ENCODE measurements at regions not wholly inside any gene's neighbourhood (a gene's known extent, or its start where the extent isn't known, plus 50 kb on each side); places are given as distances from the start of the nearest gene placed in this dataset.

GRCh38 chr6:115783402-115784061, 277.2 kb downstream of the FRK start:
- ChIA-PET CTCF (interaction anchor here (0.6 kb wide), 1 partner anchor 14 kb away, joined by 3 read pairs; no protein-coding TSS in a partner anchor), POLR2A (no interaction called here)
- FAIRE-seq (no peak), DNase-seq (ENCODE audit: low read depth in 1 of 2, low spot score in 1 of 2) (no peak), ATAC-seq (no peak)
- TF ChIP-seq BCL3 (IDR thresholded peaks at IDR 0.05): no peak
- TF ChIP-seq RARB (CRISPR knock-in tag; IDR thresholded peaks at IDR 0.05): no peak
- TF ChIP-seq NFE2L2 (conservative IDR thresholded peaks at IDR 0.05; ENCODE audit: low read length): no peak
- no peak for TF ChIP-seq SMC3 (IDR thresholded peaks at IDR 0.05)
- TF ChIP-seq E2F6 (IDR thresholded peaks at IDR 0.05; ENCODE audit: borderline replicate concordance, low read depth): no peak
- TF ChIP-seq HOXB5 (CRISPR knock-in tag; IDR thresholded peaks at IDR 0.05): no peak
- no peak for TF ChIP-seq MAZ (IDR thresholded peaks at IDR 0.05; ENCODE audit: borderline replicate concordance, low read depth, low read length)
- TF ChIP-seq CEBPB (IDR thresholded peaks at IDR 0.05): no peak
- Histone ChIP-seq H3K9me3 (no peaks in the 10 kb centered on the region), H3K27ac (no peak overlapping the region), H3K4me1 (no peaks in the 10 kb centered on the region), H3K4me3 (no peak overlapping the region), H3K4me2 (no peak overlapping the region)
- WGBS (ENCODE audit: missing lambda C conversion rate): 2% methylated on average over 3 of the region's 3 CpGs

- Histone ChIP-seq H3K9me3 (no peaks in the 10 kb centered on the region), H3K4me2 (no peak overlapping the region), H3K4me3 (no peak overlapping the region), H3K4me1 (no peaks in the 10 kb centered on the region), H3K27ac (no peak overlapping the region)
- CTCF ChIA-PET: no interaction called here
- FAIRE-seq: no peak
- ATAC-seq: no peak
- 73% methylated on average over 3 of the region's 3 CpGs for WGBS (ENCODE audit: missing lambda C conversion rate)
- POLR2A ChIA-PET: no interaction called here
- TF ChIP-seq ESRRA (IDR thresholded peaks at IDR 0.05; ENCODE audit: borderline replicate concordance, low read length): no peak
- TF ChIP-seq FOSB (CRISPR knock-in tag; IDR thresholded peaks at IDR 0.05): no peak
- TF ChIP-seq HOXA7 (CRISPR knock-in tag; IDR thresholded peaks at IDR 0.05): no peak
- TF ChIP-seq CEBPB (IDR thresholded peaks at IDR 0.05): no peak
- TF ChIP-seq MAZ (IDR thresholded peaks at IDR 0.05; ENCODE audit: borderline replicate concordance, low read depth, low read length): no peak
- no peak for TF ChIP-seq E2F6 (IDR thresholded peaks at IDR 0.05; ENCODE audit: borderline replicate concordance, low read depth)
- no peak for TF ChIP-seq NFE2L2 (conservative IDR thresholded peaks at IDR 0.05; ENCODE audit: low read length)
- no peak for TF ChIP-seq CHD2 (IDR thresholded peaks at IDR 0.05; ENCODE audit: low read length, partially characterized antibody)
- TF ChIP-seq KDM5A (IDR thresholded peaks at IDR 0.05): no peak
- TF ChIP-seq PHF8 (IDR thresholded peaks at IDR 0.05; ENCODE audit: borderline replicate concordance, low read depth): no peak
- TF ChIP-seq RNF2 (IDR thresholded peaks at IDR 0.05; ENCODE audit: borderline replicate concordance, low read depth): no peak
- TF ChIP-seq EP300 (IDR thresholded peaks at IDR 0.05): no peak
- DNase-seq (ENCODE audit: low read depth in 1 of 2, low spot score in 1 of 2): no peak
These were observed 278.1 kb downstream of the FRK start for GRCh38 chr6:115782612-115783011.

- H3K4me1 ChIP-seq: no peaks in the 10 kb centered on the region
- no peak for ATAC-seq
- 3% methylated on average over 3 of the region's 3 CpGs for WGBS (ENCODE audit: missing lambda C conversion rate)
- H3K9me3 ChIP-seq: no peaks in the 10 kb centered on the region
- DNase-seq (ENCODE audit: low read depth in 1 of 2, low spot score in 1 of 2): no peak
- CTCF ChIA-PET: no interaction called here
- POLR2A ChIA-PET: no interaction called here
- no peak overlapping the region for H3K4me2 ChIP-seq
- FAIRE-seq: no peak
- TF ChIP-seq RCOR1 (IDR thresholded peaks at IDR 0.05; ENCODE audit: low read depth, low read length) (no peak), ZC3H11A (IDR thresholded peaks at IDR 0.05) (no peak), REST (IDR thresholded peaks at IDR 0.05) (no peak), CHD2 (IDR thresholded peaks at IDR 0.05; ENCODE audit: low read length, partially characterized antibody) (no peak), EHF (CRISPR knock-in tag; IDR thresholded peaks at IDR 0.05) (no peak), GATA3 (IDR thresholded peaks at IDR 0.05; ENCODE audit: borderline replicate concordance) (no peak), HES2 (IDR thresholded peaks at IDR 0.05) (no peak), HDAC2 (IDR thresholded peaks at IDR 0.05) (no peak)
- no peak overlapping the region for H3K27ac ChIP-seq
- H3K4me3 ChIP-seq: no peak overlapping the region
These were observed 286.9 kb downstream of the FRK start for GRCh38 chr6:115773741-115774140.
